Stimulated activated naive CD8-positive, alpha-beta T cell treated with anti-CD3 and anti-CD28 coated beads, Interleukin-15, amount 100 ng/mL, for 72 hours (primary cell): ENCODE measurements at regions not wholly inside any gene's neighbourhood (a gene's known extent, or its start where the extent isn't known, plus 50 kb on each side); places are given as distances from the start of the nearest gene placed in this dataset.

Experiments
- ATAC-seq: fragments of 150-1000 bp; cut with Tn5 transposase; 2 replicates; pipeline ENCODE4 v1.10.0; 2021; ENCODE audit warnings: mild to moderate bottlenecking, moderate library complexity
- DNase-seq, 2 donors: peaks; one replicate each; pipeline ENCODE4 v3.0.0; 2021 to 2022
- H3K27ac Mint-ChIP-seq, 2 donors: one replicate each; pipeline ENCODE4 v1.8.0; 2022; ENCODE audit warnings: mild to moderate bottlenecking in 2 of 2, mixed read lengths in 2 of 2, moderate library complexity in 2 of 2
- H3K27me3 Mint-ChIP-seq: one replicate; pipeline ENCODE4 v1.8.0; 2022; ENCODE audit warnings: mixed read lengths
- H3K4me1 Mint-ChIP-seq: one replicate; pipeline ENCODE4 v1.8.0; 2022; ENCODE audit warnings: mild to moderate bottlenecking, mixed read lengths
- H3K4me3 Mint-ChIP-seq, 2 donors: one replicate each; pipeline ENCODE4 v1.8.0; 2022; ENCODE audit warnings: mild to moderate bottlenecking in 2 of 2, mixed read lengths in 2 of 2, moderate library complexity in 1 of 2
- H3K9me3 Mint-ChIP-seq, 2 donors: one replicate each; pipeline ENCODE4 v1.8.0; 2022; ENCODE audit warnings: mixed read lengths in 2 of 2

DNA sequence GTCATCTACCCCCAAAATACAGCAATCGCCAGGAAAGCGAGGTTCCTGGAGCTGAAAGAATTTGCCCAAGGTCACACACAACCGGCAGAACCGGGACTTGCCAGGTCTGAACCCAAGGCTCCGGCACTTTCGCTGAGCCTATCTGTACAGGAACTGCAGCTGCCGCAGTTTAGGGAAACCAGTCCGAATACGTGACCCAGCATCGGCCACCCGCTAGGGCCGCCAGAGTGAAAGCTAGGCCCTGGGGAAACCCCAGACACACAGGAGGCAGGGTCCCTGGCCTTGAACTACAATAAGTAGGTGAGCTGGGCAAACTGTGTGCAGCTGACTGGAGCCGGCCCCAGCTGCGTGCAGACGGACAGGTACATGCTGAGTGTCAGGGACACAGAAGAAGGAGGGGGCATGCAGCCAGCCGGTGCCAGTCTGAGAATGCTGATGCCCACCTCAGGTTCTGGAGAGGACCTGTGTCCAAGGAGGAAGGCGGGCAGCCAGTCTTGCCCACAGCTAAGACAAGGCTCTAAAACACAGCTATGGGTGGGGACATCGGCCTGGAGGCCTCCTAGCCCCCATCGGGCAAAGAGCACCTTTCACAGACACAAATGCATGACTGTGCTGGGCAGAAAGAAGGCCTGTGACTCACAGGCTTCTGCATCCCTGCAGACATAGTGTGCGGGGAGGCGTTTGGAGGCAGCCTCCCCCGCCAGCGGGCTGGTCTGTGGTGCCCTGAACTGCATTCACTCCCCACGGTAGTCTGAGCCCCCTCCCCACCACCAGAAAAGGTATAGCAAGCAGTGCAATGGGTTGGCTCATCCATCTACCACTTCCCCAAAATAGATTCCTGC is 107.4 kb upstream of the ID2 start:
- Mint-ChIP-seq H3K9me3 (no peaks in the 10 kb centered on the region), H3K4me1 (peaks cover 68% of the 10 kb centered on the region), H3K27ac (peak overlapping the region in 1 of 2 donors; percentile 68), H3K4me3 (peak overlapping the region; percentile 55 to 77), H3K27me3 (peaks cover 60% of the 10 kb centered on the region)
- ATAC-seq, result no peak
- DNase-seq, result no peak

DNA sequence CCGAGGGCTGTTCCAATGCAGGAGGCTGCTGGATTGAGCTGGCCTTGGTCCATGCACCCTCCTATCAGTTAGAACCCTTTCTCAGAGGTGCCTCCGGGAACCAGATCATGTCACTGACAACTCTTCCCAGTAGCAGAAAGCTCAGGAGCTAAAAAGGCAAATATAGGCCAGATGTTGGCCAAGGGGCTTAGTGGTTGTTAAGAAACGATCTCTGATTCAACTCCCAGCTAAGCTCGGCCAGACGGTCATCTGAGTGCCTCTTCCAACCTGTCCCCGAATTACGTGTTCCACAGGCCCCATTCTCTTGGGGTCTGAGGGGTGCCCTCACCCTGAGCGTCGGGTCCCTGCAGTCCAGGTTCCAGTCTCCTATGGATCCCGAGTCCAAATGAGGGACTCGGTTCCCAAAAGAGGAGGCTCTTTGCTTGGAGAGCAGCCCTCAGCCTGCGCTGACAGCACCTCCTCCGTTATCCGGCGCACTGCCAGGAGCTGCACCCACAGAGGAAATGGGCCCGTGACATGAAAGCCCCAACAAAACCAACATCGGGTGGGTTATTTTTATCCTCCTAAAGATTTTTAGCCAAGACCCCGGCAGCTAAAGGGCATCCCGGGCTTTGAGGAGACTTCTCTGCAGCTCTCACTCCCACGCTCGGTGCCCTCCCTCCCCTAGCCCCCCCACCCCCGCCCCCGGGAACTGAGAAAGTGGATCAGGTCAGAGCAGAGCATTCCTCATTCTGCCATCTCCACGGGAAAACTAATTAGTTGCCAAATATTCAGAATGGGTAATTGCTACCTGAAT is 106.6 kb upstream of the ID2 start:
- Mint-ChIP-seq H3K27ac (no peak overlapping the region), H3K9me3 (no peaks in the 10 kb centered on the region), H3K4me1 (peaks cover 75% of the 10 kb centered on the region), H3K4me3 (peak overlapping the region; percentile 55 to 77), H3K27me3 (peaks cover 68% of the 10 kb centered on the region)
- peak in 1 of 2 donors; percentile 41 for DNase-seq
- peak; percentile 61 for ATAC-seq

DNA sequence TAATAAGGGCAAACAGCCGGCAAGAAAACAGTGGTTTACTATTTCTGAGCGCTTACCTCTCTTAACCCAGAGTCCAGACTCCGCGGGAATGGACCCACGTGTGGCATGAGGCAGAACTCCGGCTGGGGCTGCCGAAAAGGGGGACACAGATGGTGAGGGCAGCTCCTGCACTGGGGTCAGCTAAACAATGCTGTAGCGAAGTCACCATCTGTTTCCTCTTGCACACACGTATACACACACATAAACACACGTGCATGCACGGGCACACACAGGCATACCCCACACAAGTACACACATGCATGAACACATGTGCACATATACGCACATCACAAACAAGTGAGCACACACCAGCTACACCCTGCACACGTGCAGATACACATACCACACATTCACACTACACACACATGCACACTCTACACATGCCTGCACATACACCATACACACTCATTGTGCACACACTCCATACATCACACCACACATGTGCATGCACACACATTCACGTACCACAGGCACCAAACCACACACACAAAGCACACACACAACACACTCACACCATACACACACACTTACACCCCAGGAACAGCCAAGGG is 105.9 kb upstream of the ID2 start:
- Mint-ChIP-seq H3K4me1 (peaks cover 75% of the 10 kb centered on the region), H3K9me3 (no peaks in the 10 kb centered on the region), H3K27me3 (peaks cover 75% of the 10 kb centered on the region), H3K27ac (no peak overlapping the region), H3K4me3 (peak overlapping the region; percentile 24 to 43)
- DNase-seq (no peak), ATAC-seq (no peak)

DNA sequence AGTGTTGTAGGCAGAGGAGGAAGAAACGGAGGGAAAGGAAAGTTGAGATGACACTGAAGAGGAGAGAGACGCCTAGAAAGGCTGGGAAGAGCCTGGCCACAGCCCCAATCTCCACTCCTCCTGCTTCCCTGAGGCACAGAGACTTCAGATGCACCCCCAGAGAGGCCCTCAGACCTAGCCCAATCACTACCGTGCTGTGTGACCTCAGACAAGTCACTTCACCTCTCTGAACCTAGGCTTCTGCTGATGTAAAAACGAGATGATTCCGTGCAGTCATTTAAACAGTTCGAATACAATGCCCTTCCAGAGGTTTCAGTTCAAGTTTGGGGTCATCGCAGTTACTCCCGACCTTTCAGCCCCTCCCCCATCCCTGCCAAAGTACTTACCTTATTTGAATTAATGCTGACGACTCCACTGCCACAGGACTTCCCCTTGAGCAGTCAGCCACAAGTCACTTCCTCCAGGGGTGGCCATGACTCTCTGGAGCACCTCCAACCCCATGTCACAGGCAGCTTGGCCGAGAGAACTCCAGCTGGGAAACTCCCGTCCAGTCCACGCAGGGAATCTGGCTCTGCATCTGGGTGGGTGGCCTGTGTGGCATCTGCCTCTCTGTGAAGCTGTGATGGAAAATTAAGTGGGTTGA is 105.2 kb upstream of the ID2 start:
- no peaks in the 10 kb centered on the region for H3K9me3 Mint-ChIP-seq
- H3K27ac Mint-ChIP-seq, result peak overlapping the region; percentile 28 to 47
- H3K27me3 Mint-ChIP-seq, result peaks cover 76% of the 10 kb centered on the region
- H3K4me3 Mint-ChIP-seq, result peak overlapping the region; percentile 24 to 43
- peak in 1 of 2 donors; percentile 53 for DNase-seq
- peaks cover 77% of the 10 kb centered on the region for H3K4me1 Mint-ChIP-seq
- ATAC-seq, result peak; percentile 78

DNA sequence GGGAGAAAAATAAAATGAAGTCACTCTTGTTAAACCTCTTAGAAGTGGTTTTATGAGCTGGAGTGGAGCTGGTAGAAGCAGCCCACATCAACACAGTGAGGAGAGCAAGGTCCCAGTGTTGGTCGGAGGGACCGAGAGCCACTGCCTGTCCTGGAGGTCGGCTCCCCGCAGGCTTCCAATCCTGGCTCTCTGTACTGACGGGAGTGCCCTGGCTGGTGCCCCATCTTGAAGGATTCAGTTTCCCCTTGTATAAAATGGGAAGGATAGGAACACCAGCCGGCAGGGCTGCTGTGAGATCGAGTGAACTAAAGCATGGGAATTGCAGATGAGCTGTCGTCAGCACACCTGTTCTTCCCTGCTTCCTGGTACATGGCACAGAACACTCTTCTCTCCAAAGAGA is 104.3 kb upstream of the ID2 start:
- H3K4me3 Mint-ChIP-seq, result no peak overlapping the region
- peaks cover 67% of the 10 kb centered on the region for H3K27me3 Mint-ChIP-seq
- ATAC-seq (no peak), DNase-seq (no peak)
- no peak overlapping the region for H3K27ac Mint-ChIP-seq
- no peaks in the 10 kb centered on the region for H3K9me3 Mint-ChIP-seq
- peaks cover 77% of the 10 kb centered on the region for H3K4me1 Mint-ChIP-seq

DNA sequence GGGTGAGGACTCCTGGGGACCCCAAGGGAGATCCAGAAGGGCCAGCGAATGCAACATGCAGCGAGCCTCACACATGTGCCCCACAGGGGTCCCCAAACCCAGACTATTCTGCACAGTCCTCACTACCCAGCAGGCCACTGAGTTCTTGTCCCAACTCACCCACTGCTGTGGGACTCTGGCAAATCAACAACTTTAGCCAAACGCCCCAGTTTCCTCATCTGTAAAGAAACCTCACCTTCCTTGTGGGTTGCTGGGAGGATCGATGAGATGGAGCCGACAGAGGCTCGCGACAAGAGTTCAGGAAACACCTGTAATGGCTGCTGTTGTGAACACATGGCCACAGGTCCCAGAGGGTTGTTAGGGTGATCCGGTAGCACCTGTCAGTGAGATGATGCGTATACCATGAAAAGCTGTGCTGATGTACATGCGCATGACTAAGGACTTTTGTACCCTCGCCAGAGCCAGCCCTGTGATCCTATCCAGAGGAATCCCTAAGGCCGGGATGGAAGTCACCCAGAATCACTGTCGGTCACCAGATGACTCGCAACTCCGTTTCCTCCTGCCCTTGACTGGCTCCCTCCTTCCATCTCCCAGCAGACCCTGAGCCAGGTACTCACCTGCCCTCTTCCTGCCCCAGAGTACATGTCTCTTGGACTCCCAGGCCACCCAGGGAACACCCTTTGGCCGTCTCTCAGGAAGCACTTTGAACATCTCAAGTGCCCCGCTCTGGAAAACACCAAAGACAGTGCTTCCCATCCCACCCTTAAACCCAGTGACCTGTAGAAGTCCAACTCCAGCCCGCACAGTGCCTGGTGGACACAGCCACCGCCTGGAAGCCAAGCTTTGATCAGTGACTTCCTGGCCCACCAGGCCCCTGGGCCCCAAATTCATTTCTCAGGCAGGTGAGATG is 103.3 kb upstream of the ID2 start:
- ATAC-seq (no peak), DNase-seq (no peak)
- H3K9me3 Mint-ChIP-seq, result no peaks in the 10 kb centered on the region
- H3K27ac Mint-ChIP-seq, result no peak overlapping the region
- H3K27me3 Mint-ChIP-seq, result peaks cover 60% of the 10 kb centered on the region
- H3K4me1 Mint-ChIP-seq, result peaks cover 87% of the 10 kb centered on the region
- no peak overlapping the region for H3K4me3 Mint-ChIP-seq

DNA sequence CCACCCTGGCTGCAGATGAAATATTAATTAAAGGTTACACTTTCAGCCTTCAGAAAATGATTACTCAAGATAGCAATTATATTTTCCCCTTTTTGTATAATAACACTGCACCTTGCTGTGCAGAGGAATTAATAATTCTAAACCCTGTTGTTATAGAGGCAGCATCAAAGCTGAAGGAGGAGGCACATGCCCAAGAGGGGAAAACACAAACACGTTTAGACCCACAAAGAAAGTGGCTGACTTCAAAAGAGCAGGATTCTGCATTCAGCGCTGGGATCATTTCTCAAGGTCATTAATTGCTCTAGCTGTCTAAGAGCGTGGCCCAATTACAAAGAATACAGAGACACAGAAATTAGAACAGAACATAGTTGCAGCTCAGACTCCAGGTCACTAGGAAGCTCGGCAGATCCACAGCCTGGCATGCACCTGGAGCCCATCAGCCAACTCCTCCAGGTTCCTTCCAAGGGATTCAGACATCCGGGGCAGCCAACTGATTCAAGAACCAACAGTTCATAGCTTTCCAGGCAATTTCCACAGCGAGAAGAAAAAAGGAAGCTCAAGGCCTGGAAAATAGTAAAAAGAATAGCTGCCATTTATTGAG is 102.3 kb upstream of the ID2 start:
- H3K27me3 Mint-ChIP-seq, result peaks cover 53% of the 10 kb centered on the region
- DNase-seq (no peak), ATAC-seq (no peak)
- no peaks in the 10 kb centered on the region for H3K9me3 Mint-ChIP-seq
- peaks cover 90% of the 10 kb centered on the region for H3K4me1 Mint-ChIP-seq
- H3K27ac Mint-ChIP-seq, result no peak overlapping the region
- no peak overlapping the region for H3K4me3 Mint-ChIP-seq

DNA sequence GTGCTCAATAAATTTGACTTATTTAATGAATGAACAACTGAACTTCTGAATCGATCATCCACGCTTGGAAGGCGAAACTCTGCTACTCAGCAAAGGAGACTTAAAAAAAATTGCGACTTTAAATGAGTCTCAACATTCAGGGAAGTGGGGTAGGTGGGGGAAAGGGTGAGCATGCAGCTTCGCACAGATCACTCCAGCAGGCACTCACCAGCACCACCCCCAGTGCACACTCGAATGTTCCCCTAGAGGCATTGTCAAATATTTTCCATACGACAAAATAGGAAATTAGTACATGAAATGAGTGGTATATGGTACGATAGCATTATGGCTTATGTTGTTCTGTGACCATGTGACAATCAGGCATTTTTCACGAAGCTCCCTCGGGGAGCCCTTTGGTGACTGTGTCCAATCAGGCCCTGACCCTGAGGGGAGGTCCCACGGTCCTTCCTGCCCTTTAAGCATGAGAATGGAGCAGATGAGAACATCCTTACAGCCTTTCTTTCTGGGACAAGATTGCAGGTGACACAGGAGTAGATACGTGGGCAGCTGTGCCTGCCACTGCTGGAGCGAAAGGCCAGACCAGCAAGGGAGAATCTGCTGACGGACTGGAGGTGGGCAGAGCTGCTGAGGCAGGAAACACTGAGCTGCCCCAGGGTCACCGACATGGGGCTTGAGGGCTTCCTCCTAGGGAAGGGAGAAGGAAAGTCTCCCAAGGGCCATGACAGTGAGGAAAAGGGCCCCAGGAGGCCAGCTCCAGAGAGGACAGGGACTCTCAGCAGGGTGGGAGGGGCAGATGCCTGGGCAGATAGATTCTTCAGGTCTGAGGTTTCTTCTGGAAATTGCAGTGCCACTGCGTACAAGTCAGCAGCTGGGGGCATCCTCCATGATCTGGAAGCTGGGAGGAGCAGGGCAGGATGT is 101.3 kb upstream of the ID2 start:
- Mint-ChIP-seq H3K9me3 (no peaks in the 10 kb centered on the region), H3K27ac (no peak overlapping the region), H3K27me3 (peaks cover 48% of the 10 kb centered on the region), H3K4me1 (peaks cover 87% of the 10 kb centered on the region), H3K4me3 (peak overlapping the region in 1 of 2 donors; percentile 58)
- peak; percentile 2 for ATAC-seq
- DNase-seq, result no peak

DNA sequence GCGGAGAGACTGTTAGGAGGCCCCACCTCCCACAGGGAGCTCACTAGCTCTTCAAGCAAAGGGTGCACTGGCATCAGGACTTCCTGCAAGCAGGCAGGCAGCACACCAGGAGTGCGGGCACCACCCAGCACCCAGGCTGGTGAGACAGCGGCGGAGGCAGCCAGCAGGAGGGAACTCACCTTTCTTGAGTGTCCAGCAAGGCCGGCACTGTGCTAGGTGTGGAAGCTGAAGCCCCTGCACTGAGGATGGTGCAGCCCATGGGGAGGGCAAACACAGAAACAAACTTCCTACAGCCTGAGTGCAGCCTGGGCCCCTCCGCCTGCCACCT is 100.7 kb upstream of the ID2 start:
- peaks cover 87% of the 10 kb centered on the region for H3K4me1 Mint-ChIP-seq
- peaks cover 43% of the 10 kb centered on the region for H3K27me3 Mint-ChIP-seq
- no peak overlapping the region for H3K27ac Mint-ChIP-seq
- no peak for ATAC-seq
- H3K4me3 Mint-ChIP-seq, result peak overlapping the region in 1 of 2 donors; percentile 34
- no peaks in the 10 kb centered on the region for H3K9me3 Mint-ChIP-seq
- DNase-seq, result no peak

DNA sequence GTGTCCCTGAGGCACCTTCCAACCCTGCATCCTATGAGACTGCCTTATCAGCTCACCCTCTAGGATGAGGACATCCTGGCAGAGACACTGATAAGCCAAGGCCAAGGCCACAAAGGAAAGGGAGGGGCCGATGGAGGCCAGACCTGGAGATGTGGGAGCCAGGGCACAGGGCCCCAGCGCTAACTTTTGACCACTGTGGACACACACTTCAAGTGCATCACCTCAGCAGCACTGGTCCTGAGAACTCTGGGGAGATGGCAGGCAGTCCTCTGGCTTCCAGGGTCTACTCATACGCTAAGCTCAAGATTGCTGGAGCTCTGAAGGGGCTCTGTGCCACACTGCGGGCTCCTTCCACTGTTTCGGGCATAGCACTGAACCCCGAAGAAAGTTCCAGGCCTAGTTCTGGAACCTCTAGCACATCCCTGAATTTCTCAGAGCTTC is 100.2 kb upstream of the ID2 start:
- Mint-ChIP-seq H3K27me3 (peaks cover 39% of the 10 kb centered on the region), H3K4me3 (no peak overlapping the region), H3K4me1 (peaks cover 87% of the 10 kb centered on the region), H3K27ac (no peak overlapping the region), H3K9me3 (no peaks in the 10 kb centered on the region)
- ATAC-seq (no peak), DNase-seq (no peak)

DNA sequence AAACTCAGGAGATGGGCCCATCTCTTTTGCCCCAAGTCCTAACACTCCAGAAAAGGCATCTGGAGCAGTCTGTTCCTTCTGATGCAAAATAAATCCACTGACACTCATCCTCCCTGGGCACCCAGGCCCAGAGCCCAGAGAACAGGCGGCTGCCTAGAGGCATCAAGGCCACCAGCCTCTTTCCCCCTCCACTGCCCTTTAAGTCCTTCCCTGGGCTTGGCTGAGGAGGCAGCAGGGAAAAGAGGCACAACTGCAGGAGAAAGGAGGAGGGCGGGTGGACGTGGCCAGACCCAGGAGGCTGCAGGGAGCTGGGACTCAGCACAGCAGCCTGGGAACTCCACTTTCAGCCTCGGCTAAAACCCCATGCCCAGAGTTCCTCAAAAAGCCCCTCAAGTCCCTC is 99.7 kb upstream of the ID2 start:
- no peak for DNase-seq
- H3K4me1 Mint-ChIP-seq, result peaks cover 85% of the 10 kb centered on the region
- H3K27ac Mint-ChIP-seq, result no peak overlapping the region
- ATAC-seq, result no peak
- peaks cover 39% of the 10 kb centered on the region for H3K27me3 Mint-ChIP-seq
- no peaks in the 10 kb centered on the region for H3K9me3 Mint-ChIP-seq
- H3K4me3 Mint-ChIP-seq, result no peak overlapping the region

DNA sequence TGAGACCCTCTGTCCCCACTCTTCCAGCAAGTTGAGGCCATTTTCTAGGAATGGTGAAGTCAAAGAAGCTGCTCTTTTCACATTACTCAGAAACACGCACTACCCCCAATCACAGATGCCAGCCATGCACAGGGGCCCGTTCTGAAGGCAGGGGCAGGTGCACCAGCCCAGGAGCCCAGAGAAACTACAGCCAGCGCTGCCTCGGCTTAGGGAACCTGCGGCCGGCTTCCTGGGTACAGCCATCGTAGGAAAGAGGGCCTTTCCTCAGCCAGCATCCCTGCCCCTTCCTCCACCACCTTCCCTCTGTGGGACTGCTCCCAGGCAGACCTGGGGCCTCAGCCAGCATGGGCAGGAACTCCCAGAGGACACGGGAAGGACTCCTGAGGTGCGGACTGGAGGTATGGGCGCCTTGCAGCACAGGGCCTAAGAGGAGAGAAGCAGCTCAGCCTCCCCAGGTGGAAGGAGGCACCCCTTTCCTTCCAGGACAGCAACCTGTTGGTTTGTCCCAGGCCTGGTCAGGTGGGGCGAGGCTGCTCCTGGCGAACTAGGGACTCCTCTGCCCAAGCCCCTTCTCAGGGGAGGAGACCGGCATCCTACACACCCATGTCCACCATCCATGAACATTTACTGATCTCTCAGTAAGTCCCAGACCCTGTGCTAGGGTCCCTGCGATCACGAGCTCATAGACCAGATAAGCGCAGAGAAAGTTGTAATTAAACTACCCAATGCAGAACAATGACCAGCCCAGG is 99.0 kb upstream of the ID2 start:
- Mint-ChIP-seq H3K4me3 (peak overlapping the region; percentile 44 to 68), H3K4me1 (peaks cover 85% of the 10 kb centered on the region), H3K27me3 (peaks cover 39% of the 10 kb centered on the region), H3K9me3 (no peaks in the 10 kb centered on the region), H3K27ac (no peak overlapping the region)
- no peak for ATAC-seq
- DNase-seq, result no peak
